Upper lobe of left lung (tissue), 4 donors: ENCODE measurements at regions not wholly inside any gene's neighbourhood (a gene's known extent, or its start where the extent isn't known, plus 50 kb on each side); places are given as distances from the start of the nearest gene placed in this dataset.

Experiments
- POLR2A ChIP-seq, 4 donors: fragments of 450-650 bp; IDR thresholded peaks; one replicate each; pipeline ENCODE4 v1.5.1; 2016 to 2017; ENCODE audit warnings: antibody characterized with exemption in 4 of 4, mild to moderate bottlenecking in 2 of 4
- POLR2AphosphoS5 ChIP-seq, 2 donors: sonication (generic); formaldehyde crosslinking; IDR thresholded peaks; one replicate each; pipeline ENCODE4 v1.5.1; 2017; ENCODE audit warnings: antibody characterized with exemption in 2 of 2
- TF ChIP-seq, protein P1 (sequence below), 6 experiments: fragments of 450-650 bp in 4 of 6; fragments of 200-600 bp in 2 of 6; sonication (generic) in 2 of 6; IDR thresholded peaks; one replicate each; pipeline ENCODE4 v1.5.1; 2016 to 2019; ENCODE audit warnings: antibody characterized with exemption in 6 of 6

DNA sequence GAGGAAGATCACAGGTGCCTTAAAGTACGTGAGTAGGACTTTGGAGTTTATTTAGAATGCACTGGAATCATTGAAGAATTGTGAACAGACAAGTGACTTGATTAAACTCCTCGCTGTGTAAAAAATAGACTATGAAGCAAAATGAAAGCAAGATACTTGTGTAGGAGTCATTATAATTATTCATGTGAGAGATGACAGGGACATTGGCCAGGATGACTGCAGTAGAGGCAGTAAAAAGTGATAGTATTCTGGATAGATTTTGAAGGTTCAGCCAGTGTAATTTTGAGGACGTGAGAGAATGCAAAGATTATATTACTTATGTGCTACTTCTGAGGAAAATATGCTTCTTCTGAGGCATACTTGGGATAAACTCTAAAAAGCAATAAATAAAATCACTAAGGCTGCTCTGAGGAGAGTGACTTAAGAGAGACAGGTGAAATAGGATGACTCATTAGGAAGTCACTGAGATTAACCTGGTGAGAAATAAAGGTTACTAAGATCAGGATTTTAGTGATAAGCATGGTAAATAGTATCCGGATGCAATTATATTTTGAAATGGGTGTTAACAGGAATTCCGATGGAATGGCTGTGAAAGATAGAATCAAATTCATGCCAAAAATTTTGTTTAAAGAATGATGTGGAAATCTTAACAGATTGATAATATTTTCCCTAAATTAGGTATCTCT, 202.0 kb downstream of the CENPW start:
- TF ChIP-seq, protein P1, sequence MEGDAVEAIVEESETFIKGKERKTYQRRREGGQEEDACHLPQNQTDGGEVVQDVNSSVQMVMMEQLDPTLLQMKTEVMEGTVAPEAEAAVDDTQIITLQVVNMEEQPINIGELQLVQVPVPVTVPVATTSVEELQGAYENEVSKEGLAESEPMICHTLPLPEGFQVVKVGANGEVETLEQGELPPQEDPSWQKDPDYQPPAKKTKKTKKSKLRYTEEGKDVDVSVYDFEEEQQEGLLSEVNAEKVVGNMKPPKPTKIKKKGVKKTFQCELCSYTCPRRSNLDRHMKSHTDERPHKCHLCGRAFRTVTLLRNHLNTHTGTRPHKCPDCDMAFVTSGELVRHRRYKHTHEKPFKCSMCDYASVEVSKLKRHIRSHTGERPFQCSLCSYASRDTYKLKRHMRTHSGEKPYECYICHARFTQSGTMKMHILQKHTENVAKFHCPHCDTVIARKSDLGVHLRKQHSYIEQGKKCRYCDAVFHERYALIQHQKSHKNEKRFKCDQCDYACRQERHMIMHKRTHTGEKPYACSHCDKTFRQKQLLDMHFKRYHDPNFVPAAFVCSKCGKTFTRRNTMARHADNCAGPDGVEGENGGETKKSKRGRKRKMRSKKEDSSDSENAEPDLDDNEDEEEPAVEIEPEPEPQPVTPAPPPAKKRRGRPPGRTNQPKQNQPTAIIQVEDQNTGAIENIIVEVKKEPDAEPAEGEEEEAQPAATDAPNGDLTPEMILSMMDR (IDR thresholded peaks at IDR 0.05), result no peak
- TF ChIP-seq POLR2A (IDR thresholded peaks at IDR 0.05) (no peak), POLR2AphosphoS5 (IDR thresholded peaks at IDR 0.05) (no peak)
